PFSK-1 (cell line): ENCODE measurements at regions not wholly inside any gene's neighbourhood (a gene's known extent, or its start where the extent isn't known, plus 50 kb on each side); places are given as distances from the start of the nearest gene placed in this dataset.

Source experiments
- FOXP2 ChIP-seq: optimal IDR thresholded peaks from 2 replicates; pipeline ENCODE3; 2011; ENCODE audit warnings: borderline replicate concordance, control low read depth, inconsistent platforms; ENCODE audit not compliant: insufficient read depth; ENCODE audit errors: extremely low read length, extremely low read depth
- POLR2AphosphoS5 ChIP-seq: IDR thresholded peaks from 2 replicates; pipeline ENCODE4 v1.6.1; 2012; ENCODE audit warnings: low read depth, mild to moderate bottlenecking, control low read depth, low read length, moderate library complexity
- SIN3A ChIP-seq: IDR thresholded peaks from 2 replicates; pipeline ENCODE4 v1.6.1; 2012; ENCODE audit warnings: mild to moderate bottlenecking, low read length, moderate library complexity, borderline replicate concordance; ENCODE audit not compliant: insufficient read depth
- TAF1 ChIP-seq: IDR thresholded peaks from 2 replicates; pipeline ENCODE4 v1.6.1; 2012; ENCODE audit warnings: low read length, control low read depth, borderline replicate concordance; ENCODE audit not compliant: insufficient read depth
- TF ChIP-seq, protein P1 (sequence below), 2 experiments: IDR thresholded peaks; 2 replicates each; pipeline versions ENCODE4 v1.6.1 to v1.8.0; 2011 to 2012; ENCODE audit warnings: low read depth in 2 of 2, low read length in 2 of 2, control low read depth in 1 of 2, inconsistent platforms in 1 of 2, mild to moderate bottlenecking in 1 of 2, moderate library complexity in 1 of 2; ENCODE audit not compliant: insufficient read depth in 1 of 2

- no peak for TF ChIP-seq FOXP2
- TF ChIP-seq SIN3A = no peak
- TF ChIP-seq, protein P1, sequence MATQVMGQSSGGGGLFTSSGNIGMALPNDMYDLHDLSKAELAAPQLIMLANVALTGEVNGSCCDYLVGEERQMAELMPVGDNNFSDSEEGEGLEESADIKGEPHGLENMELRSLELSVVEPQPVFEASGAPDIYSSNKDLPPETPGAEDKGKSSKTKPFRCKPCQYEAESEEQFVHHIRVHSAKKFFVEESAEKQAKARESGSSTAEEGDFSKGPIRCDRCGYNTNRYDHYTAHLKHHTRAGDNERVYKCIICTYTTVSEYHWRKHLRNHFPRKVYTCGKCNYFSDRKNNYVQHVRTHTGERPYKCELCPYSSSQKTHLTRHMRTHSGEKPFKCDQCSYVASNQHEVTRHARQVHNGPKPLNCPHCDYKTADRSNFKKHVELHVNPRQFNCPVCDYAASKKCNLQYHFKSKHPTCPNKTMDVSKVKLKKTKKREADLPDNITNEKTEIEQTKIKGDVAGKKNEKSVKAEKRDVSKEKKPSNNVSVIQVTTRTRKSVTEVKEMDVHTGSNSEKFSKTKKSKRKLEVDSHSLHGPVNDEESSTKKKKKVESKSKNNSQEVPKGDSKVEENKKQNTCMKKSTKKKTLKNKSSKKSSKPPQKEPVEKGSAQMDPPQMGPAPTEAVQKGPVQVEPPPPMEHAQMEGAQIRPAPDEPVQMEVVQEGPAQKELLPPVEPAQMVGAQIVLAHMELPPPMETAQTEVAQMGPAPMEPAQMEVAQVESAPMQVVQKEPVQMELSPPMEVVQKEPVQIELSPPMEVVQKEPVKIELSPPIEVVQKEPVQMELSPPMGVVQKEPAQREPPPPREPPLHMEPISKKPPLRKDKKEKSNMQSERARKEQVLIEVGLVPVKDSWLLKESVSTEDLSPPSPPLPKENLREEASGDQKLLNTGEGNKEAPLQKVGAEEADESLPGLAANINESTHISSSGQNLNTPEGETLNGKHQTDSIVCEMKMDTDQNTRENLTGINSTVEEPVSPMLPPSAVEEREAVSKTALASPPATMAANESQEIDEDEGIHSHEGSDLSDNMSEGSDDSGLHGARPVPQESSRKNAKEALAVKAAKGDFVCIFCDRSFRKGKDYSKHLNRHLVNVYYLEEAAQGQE (IDR thresholded peaks at IDR 0.05; ENCODE audit: insufficient read depth in 1 of 2, low read depth in 2 of 2, low read length in 2 of 2) = no peak
- TF ChIP-seq POLR2AphosphoS5 = no peak
- no peak for TF ChIP-seq TAF1
Observed at GRCh38 chr6:134746140-134746539, 203.8 kb downstream of the ALDH8A1 start.

- TF ChIP-seq FOXP2 (no peak), TAF1 (no peak), SIN3A (no peak), POLR2AphosphoS5 (no peak)
- TF ChIP-seq, protein P1 (IDR thresholded peaks at IDR 0.05; ENCODE audit: insufficient read depth in 1 of 2, low read depth in 2 of 2, low read length in 2 of 2) = no peak
Observed at GRCh38 chr6:134744301-134744700, 205.6 kb downstream of the ALDH8A1 start.

DNA sequence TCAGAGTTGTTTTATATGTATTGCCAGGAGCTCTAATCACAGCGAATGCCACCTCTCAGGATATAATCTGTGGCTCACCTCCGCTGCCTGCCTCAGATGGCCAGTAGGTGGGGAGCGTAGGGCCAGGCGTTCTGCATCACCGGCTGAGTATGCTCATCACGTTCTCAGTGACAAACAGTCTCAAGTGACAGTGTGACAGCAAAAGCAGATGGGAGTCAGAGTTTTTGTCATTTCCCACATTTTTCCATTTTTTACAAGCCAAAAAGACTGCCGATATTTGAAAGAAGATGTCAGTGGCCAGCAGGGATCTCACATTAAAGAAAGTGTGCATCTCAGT is 208.7 kb downstream of the ALDH8A1 start:
- TF ChIP-seq, protein P1 (IDR thresholded peaks at IDR 0.05; ENCODE audit: insufficient read depth in 1 of 2, low read depth in 2 of 2, low read length in 2 of 2) = no peak
- TF ChIP-seq TAF1 (no peak), POLR2AphosphoS5 (no peak), FOXP2 (no peak), SIN3A (no peak)

DNA sequence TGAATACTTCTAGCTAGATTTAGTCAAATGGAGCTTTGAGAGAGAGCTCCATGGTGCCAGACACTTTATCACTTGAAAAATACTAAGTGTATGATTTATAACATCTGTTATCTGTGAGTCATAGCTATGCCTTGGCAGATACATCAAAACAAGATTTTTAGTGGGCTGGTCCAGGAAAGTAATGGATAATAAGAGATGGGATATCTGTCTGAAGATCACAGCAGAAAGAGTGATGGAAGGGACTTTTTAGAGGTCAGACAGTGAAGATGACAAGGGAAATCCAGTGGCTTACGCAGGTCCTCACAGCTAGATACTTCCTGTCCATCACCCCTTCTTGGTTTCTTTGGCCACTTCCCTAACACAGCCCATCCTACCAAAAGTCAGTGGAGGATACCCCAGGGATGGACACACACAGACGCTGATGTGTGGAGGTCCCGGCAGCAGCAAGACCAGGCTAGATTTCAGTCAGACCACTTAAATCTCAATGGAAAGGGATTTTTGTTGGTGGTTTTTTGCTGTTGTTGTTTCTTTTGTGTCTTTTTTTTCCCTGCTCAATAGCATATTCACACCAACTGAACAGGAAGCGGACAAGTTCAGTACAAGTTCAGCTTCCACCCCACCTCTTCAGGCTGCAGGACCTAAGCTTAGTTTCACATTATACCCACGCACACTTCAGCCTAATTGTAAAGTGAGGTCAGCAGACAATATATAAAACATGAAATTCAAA is 209.3 kb downstream of the ALDH8A1 start:
- TF ChIP-seq SIN3A (no peak; the same call in 1 of the 2 replicates), FOXP2 (no peak), TAF1 (no peak), POLR2AphosphoS5 (no peak)
- TF ChIP-seq, protein P1 (IDR thresholded peaks at IDR 0.05; ENCODE audit: insufficient read depth in 1 of 2, low read depth in 2 of 2, low read length in 2 of 2) = no peak

DNA sequence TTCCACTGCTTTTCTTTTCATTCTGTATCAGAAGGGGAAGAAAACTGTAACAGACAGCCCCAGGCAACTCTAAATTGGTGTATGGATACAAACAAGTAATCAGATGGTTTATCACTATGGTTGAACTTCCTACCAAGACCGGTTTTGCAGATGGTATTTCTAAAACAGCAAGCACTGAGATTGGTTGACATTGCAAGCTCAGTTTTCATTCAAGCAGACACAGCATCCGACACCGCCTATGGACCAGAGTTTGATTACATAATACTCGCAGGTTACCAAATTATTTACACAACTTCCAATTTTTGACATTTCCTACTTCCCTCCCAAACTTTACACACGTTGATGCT is 209.9 kb downstream of the ALDH8A1 start:
- TF ChIP-seq POLR2AphosphoS5 (no peak), SIN3A (no peak), TAF1 (no peak), FOXP2 (no peak)
- TF ChIP-seq, protein P1 (IDR thresholded peaks at IDR 0.05; ENCODE audit: insufficient read depth in 1 of 2, low read depth in 2 of 2, low read length in 2 of 2) = no peak
